Right lobe of liver (tissue), 4 donors: ENCODE measurements at regions not wholly inside any gene's neighbourhood (a gene's known extent, or its start where the extent isn't known, plus 50 kb on each side); places are given as distances from the start of the nearest gene placed in this dataset.

Source experiments
- POLR2A ChIP-seq: fragments of 450-650 bp; IDR thresholded peaks from one replicate; pipeline ENCODE4 v1.6.1; 2017; ENCODE audit warnings: antibody characterized with exemption, mild to moderate bottlenecking
- TF ChIP-seq, protein P1 (sequence below), 4 donors: fragments of 200-600 bp in 3 of 4; fragments of 450-650 bp in 1 of 4; IDR thresholded peaks; one replicate each; pipeline versions ENCODE4 v1.5.1 to v1.8.0; 2016 to 2022; ENCODE audit warnings: antibody characterized with exemption in 4 of 4, mild to moderate bottlenecking in 2 of 4
- donor health status: DM: no; HTN: no; CAD: no.
- donor health status: DM: no; HTN: no; CAD: no.
- donor health status: DM: no; HTN: yes; CAD: no.

DNA sequence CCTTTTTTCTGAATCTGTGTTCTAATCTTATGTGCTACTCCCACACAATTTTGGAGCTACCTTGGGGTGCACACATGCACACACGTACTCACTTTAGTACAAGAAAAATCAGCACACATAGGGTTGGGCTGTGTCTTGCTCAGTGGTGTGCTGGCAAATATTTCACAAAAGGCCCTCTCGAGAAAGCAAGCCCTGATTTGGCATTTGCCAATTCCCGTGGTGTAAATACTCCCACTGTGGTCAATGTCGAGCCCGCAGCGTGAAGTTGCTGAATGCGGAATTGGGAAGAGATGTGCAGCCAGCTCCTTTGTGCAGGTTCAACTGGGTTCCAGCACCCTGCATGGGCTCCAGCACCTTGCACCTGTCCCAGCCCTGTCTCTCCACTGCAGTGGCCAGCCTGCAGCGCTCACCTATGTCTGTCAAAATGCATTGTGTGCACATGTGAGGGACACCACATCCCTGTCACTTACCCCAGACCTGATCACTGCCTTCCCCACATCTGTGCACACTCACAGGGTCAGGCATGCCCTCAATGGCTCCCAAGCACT lies 78.4 kb upstream of the WNT4 start:
- TF ChIP-seq, protein P1, sequence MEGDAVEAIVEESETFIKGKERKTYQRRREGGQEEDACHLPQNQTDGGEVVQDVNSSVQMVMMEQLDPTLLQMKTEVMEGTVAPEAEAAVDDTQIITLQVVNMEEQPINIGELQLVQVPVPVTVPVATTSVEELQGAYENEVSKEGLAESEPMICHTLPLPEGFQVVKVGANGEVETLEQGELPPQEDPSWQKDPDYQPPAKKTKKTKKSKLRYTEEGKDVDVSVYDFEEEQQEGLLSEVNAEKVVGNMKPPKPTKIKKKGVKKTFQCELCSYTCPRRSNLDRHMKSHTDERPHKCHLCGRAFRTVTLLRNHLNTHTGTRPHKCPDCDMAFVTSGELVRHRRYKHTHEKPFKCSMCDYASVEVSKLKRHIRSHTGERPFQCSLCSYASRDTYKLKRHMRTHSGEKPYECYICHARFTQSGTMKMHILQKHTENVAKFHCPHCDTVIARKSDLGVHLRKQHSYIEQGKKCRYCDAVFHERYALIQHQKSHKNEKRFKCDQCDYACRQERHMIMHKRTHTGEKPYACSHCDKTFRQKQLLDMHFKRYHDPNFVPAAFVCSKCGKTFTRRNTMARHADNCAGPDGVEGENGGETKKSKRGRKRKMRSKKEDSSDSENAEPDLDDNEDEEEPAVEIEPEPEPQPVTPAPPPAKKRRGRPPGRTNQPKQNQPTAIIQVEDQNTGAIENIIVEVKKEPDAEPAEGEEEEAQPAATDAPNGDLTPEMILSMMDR (IDR thresholded peaks at IDR 0.05), result no peak
- TF ChIP-seq POLR2A, result no peak
